ENCODE measurements at regions not wholly inside any gene's neighbourhood (a gene's known extent, or its start where the extent isn't known, plus 50 kb on each side); places are given as distances from the start of the nearest gene placed in this dataset.

DNA sequence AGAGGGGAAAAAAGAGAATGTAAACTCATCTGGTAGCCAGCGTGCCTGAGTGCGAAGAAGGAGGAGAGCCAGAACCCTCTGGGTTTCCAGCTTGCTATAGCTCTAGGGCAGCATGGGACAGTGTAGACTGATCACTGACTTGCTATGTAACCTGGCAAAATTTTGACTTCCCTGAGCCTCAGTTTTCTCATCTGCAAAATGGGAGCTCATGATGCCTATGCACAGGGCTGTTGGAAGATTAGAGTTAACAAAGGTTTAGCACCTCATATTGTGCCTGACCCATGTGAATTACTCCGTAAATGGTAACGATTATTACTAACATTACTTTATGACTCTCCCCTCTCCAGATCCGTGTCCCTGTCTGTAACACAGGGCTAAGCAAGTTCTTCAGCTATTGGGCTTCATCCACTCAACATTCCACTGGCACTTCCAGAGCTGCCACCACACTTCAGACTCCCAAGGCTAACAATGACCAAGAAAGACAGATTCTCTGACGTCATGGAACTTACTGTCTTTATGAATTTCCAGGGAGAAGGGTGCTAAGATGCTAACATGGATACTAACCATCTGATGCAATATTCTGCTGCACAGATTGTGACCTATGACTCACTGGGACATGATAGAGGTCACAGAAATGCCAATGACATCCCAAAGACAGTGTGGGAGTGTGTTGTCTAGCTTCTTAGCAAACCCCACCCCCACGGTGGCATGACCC lies 195.2 kb downstream of the TRIM29 start:
- Histone ChIP-seq H3K9ac (replicated peaks; ENCODE audit: extremely low read depth, insufficient read depth, low read length) (no peak overlapping the region), H3K4me1 (ENCODE audit: control insufficient read depth, extremely low read depth, insufficient read depth, low read length) (no peaks in the 10 kb centered on the region), H3K4me3 (replicated peaks in 1 of 3; ENCODE audit: insufficient read depth in 1 of 3, low read depth in 1 of 3, low read length in 3 of 3) (no peak overlapping the region), H3K9me1 (replicated peaks; ENCODE audit: control insufficient read depth, extremely low read depth, insufficient read depth, low read length) (no peaks in the 10 kb centered on the region), H3K36me3 (ENCODE audit: control insufficient read depth in 2 of 2, extremely low read depth in 1 of 2, insufficient read depth in 2 of 2, low read length in 2 of 2) (no peaks in the 10 kb centered on the region), H4K20me1 (replicated peaks; ENCODE audit: control insufficient read depth, extremely low read depth, insufficient read depth, low read length) (no peaks in the 10 kb centered on the region), H3K27ac (ENCODE audit: insufficient read depth, low read depth, low read length) (no peak overlapping the region), H3K79me2 (ENCODE audit: control insufficient read depth, insufficient read depth, low read length) (no peaks in the 10 kb centered on the region), H2AFZ (ENCODE audit: low read depth, low read length) (no peak overlapping the region), H3K9me3 (replicated peaks; ENCODE audit: control insufficient read depth, insufficient read depth, low read length) (no peaks in the 10 kb centered on the region), H3K4me2 (ENCODE audit: insufficient read depth, low read length) (no peak overlapping the region), H3K27me3 (ENCODE audit: control insufficient read depth in 2 of 2, insufficient read depth in 2 of 2, low read length in 2 of 2) (no peaks in the 10 kb centered on the region)
- DNase-seq (ENCODE audit: low read depth, low spot score) (no peak), FAIRE-seq (no peak)
- ChIA-PET POLR2A (no interaction called here), CTCF (no interaction called here)
- dilution Hi-C loops (cut with MboI; ENCODE audit: extremely low pct_ligation_motif_present, low sequenced_read_pairs): no loop called here
- no TSS peak for BruUV-seq (replicated peaks)
- intact Hi-C loops (cut with micrococcal nuclease): no loop called here
- TF ChIP-seq GATA2 (IDR thresholded peaks at IDR 0.05; ENCODE audit: insufficient read depth, insufficient read length, low read depth, low read length): no peak
- TF ChIP-seq POLR2A (IDR thresholded peaks at IDR 0.05; ENCODE audit: low read depth, low read length): no peak
- TF ChIP-seq, protein P1, sequence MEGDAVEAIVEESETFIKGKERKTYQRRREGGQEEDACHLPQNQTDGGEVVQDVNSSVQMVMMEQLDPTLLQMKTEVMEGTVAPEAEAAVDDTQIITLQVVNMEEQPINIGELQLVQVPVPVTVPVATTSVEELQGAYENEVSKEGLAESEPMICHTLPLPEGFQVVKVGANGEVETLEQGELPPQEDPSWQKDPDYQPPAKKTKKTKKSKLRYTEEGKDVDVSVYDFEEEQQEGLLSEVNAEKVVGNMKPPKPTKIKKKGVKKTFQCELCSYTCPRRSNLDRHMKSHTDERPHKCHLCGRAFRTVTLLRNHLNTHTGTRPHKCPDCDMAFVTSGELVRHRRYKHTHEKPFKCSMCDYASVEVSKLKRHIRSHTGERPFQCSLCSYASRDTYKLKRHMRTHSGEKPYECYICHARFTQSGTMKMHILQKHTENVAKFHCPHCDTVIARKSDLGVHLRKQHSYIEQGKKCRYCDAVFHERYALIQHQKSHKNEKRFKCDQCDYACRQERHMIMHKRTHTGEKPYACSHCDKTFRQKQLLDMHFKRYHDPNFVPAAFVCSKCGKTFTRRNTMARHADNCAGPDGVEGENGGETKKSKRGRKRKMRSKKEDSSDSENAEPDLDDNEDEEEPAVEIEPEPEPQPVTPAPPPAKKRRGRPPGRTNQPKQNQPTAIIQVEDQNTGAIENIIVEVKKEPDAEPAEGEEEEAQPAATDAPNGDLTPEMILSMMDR (IDR thresholded peaks at IDR 0.05; ENCODE audit: extremely low read depth in 1 of 2, insufficient read depth in 1 of 2, low read depth in 1 of 2, low read length in 2 of 2): no peak
- TF ChIP-seq POLR2AphosphoS5 (IDR thresholded peaks at IDR 0.05; ENCODE audit: insufficient read depth, low read depth, low read length): no peak
- no peak for TF ChIP-seq MYC (IDR thresholded peaks at IDR 0.05; ENCODE audit: low read depth, low read length)
- TF ChIP-seq EZH2 (IDR thresholded peaks at IDR 0.05; ENCODE audit: borderline replicate concordance, low read depth, low read length, severe bottlenecking): no peak
- TF ChIP-seq, protein P2, sequence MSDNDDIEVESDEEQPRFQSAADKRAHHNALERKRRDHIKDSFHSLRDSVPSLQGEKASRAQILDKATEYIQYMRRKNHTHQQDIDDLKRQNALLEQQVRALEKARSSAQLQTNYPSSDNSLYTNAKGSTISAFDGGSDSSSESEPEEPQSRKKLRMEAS (IDR thresholded peaks at IDR 0.05; ENCODE audit: insufficient read depth, insufficient read length): no peak
- no peak for TF ChIP-seq FOS (IDR thresholded peaks at IDR 0.05; ENCODE audit: borderline replicate concordance, insufficient read depth, low read length)
- no peak for TF ChIP-seq JUN (IDR thresholded peaks at IDR 0.05; ENCODE audit: borderline replicate concordance, insufficient read depth, insufficient read length, low read depth)

Measured in endothelial cell of umbilical vein (primary cell).